ACHN (cell line): ENCODE measurements at regions not wholly inside any gene's neighbourhood (a gene's known extent, or its start where the extent isn't known, plus 50 kb on each side); places are given as distances from the start of the nearest gene placed in this dataset.

Source experiments
- DNase-seq: peaks from one replicate; pipeline ENCODE4 v3.0.0-alpha.2; 2015
- in situ Hi-C: cut with HindIII; loops from 2 replicates; pipeline ENCODE4 v1.10.0; 2017; ENCODE audit warnings: low sequenced_read_pairs, low pct_ligation_motif_present, low pct_unique_long_range_greater_than_20kb

GRCh38 chr2:150607390-150607811 lies 119.9 kb upstream of the RND3 start:
- in situ Hi-C loops = no loop called here
- no peak for DNase-seq

- in situ Hi-C loops = no loop called here
- no peak for DNase-seq
These were observed 119.1 kb upstream of the RND3 start for GRCh38 chr2:150606380-150607060.

- DNase-seq = no peak
- in situ Hi-C loops = no loop called here
These were observed 118.2 kb upstream of the RND3 start for GRCh38 chr2:150605664-150606063.

- in situ Hi-C loops = no loop called here
- no peak for DNase-seq
These were observed 114.0 kb upstream of the RND3 start for GRCh38 chr2:150601280-150602038.

GRCh38 chr2:150599889-150600288 lies 112.4 kb upstream of the RND3 start:
- in situ Hi-C loops = no loop called here
- DNase-seq = no peak

- in situ Hi-C loops = no loop called here
- no peak for DNase-seq
These were observed 110.9 kb upstream of the RND3 start for GRCh38 chr2:150598383-150598782.

GRCh38 chr2:150595803-150596470 lies 108.5 kb upstream of the RND3 start:
- DNase-seq = no peak
- in situ Hi-C loops = no loop called here

- in situ Hi-C loops = no loop called here
- no peak for DNase-seq
These were observed 106.8 kb upstream of the RND3 start for GRCh38 chr2:150594299-150594698.

- in situ Hi-C loops = no loop called here
These were observed 104.2 kb upstream of the RND3 start for GRCh38 chr2:150591496-150592285.

GRCh38 chr2:150589681-150590080 lies 102.2 kb upstream of the RND3 start:
- no peak for DNase-seq
- in situ Hi-C loops = no loop called here

More at GRCh38 chr2:150591496-150592285, 104.2 kb upstream of the RND3 start:
- no peak for DNase-seq

GRCh38 chr2:150588506-150588870 lies 101.0 kb upstream of the RND3 start:
- no peak for DNase-seq
- in situ Hi-C loops = no loop called here

GRCh38 chr2:150587547-150588505 lies 100.4 kb upstream of the RND3 start:
- in situ Hi-C loops = no loop called here

GRCh38 chr2:150586858-150587257 lies 99.4 kb upstream of the RND3 start:
- in situ Hi-C loops = no loop called here
- DNase-seq = no peak

More at GRCh38 chr2:150587547-150588505, 100.4 kb upstream of the RND3 start:
- no peak for DNase-seq

- in situ Hi-C loops = no loop called here
- DNase-seq = no peak
These were observed 97.9 kb upstream of the RND3 start for GRCh38 chr2:150585221-150585971.

- no peak for DNase-seq
- in situ Hi-C loops = no loop called here
These were observed 96.6 kb upstream of the RND3 start for GRCh38 chr2:150584081-150584480.

GRCh38 chr2:150581717-150582472 lies 94.4 kb upstream of the RND3 start:
- in situ Hi-C loops = no loop called here
- DNase-seq = no peak

GRCh38 chr2:150578481-150578880 lies 91.0 kb upstream of the RND3 start:
- no peak for DNase-seq
- in situ Hi-C loops = no loop called here
